Activated CD4-positive, alpha-beta T cell treated with anti-CD3 and anti-CD28 coated beads, Interleukin-2, amount 10 ng/mL, durations not matched to agents 24 days and 14 days (primary cell): ENCODE measurements at regions not wholly inside any gene's neighbourhood (a gene's known extent, or its start where the extent isn't known, plus 50 kb on each side); places are given as distances from the start of the nearest gene placed in this dataset.

ENCODE experiments used
- DNase-seq: peaks from one replicate; pipeline ENCODE4 v3.0.0; 2022
- H3K27ac Mint-ChIP-seq: one replicate; pipeline ENCODE4 v1.8.0; 2022; ENCODE audit warnings: mild to moderate bottlenecking, mixed read lengths
- H3K27me3 Mint-ChIP-seq: one replicate; pipeline ENCODE4 v1.8.0; 2022; ENCODE audit warnings: mixed read lengths
- H3K36me3 Mint-ChIP-seq: one replicate; pipeline ENCODE4 v1.8.0; 2022; ENCODE audit warnings: low read depth, mild to moderate bottlenecking, mixed read lengths
- H3K4me1 Mint-ChIP-seq: one replicate; pipeline ENCODE4 v1.8.0; 2021; ENCODE audit warnings: mixed read lengths
- H3K4me3 Mint-ChIP-seq: one replicate; pipeline ENCODE4 v1.8.0; 2022; ENCODE audit warnings: mild to moderate bottlenecking, moderate library complexity, mixed read lengths
- H3K9me3 Mint-ChIP-seq: one replicate; pipeline ENCODE4 v1.8.0; 2021; ENCODE audit warnings: mixed read lengths
- intact Hi-C: fragments of 100-400 bp; cut with micrococcal nuclease; formaldehyde crosslinking; loops from one replicate; pipeline ENCODE4 v1.15.1; 2023

- no peak for DNase-seq
- H3K4me3 Mint-ChIP-seq = no peak overlapping the region
- no peak overlapping the region for H3K27ac Mint-ChIP-seq
- H3K9me3 Mint-ChIP-seq = no peaks in the 10 kb centered on the region
- H3K36me3 Mint-ChIP-seq = no peaks in the 10 kb centered on the region
- intact Hi-C loops = no loop called here
- H3K27me3 Mint-ChIP-seq = no peaks in the 10 kb centered on the region
- H3K4me1 Mint-ChIP-seq = no peaks in the 10 kb centered on the region
These were observed 509.1 kb downstream of the RSL24D1 start for GRCh38 chr15:54687628-54688027.
